Activated naive CD8-positive, alpha-beta T cell treated with anti-CD3 and anti-CD28 coated beads, Interleukin-2, amount 50 U/mL, for 24 hours (primary cell): ENCODE measurements at regions not wholly inside any gene's neighbourhood (a gene's known extent, or its start where the extent isn't known, plus 50 kb on each side); places are given as distances from the start of the nearest gene placed in this dataset.
"Not testable (repeated sequence)": the region's sequence is repeated elsewhere in the genome, so short reads cannot be mapped to it uniquely, and the experiment has no call there.

Experiments used
- ATAC-seq: fragments of 150-1000 bp; cut with Tn5 transposase; one replicate; pipeline ENCODE4 v1.10.0; 2021
- DNase-seq: peaks from one replicate; pipeline ENCODE4 v3.0.0; 2021
- H3K27ac Mint-ChIP-seq: one replicate; pipeline ENCODE4 v1.8.0; 2021; ENCODE audit warnings: mild to moderate bottlenecking, mixed read lengths
- H3K27me3 Mint-ChIP-seq: one replicate; pipeline ENCODE4 v1.8.0; 2021; ENCODE audit warnings: mixed read lengths
- H3K36me3 Mint-ChIP-seq: one replicate; pipeline ENCODE4 v1.8.0; 2021; ENCODE audit warnings: low read depth, mixed read lengths
- H3K4me1 Mint-ChIP-seq: one replicate; pipeline ENCODE4 v1.8.0; 2021; ENCODE audit warnings: mixed read lengths
- H3K4me3 Mint-ChIP-seq: one replicate; pipeline ENCODE4 v1.8.0; 2021; ENCODE audit warnings: mild to moderate bottlenecking, moderate library complexity, mixed read lengths
- H3K9me3 Mint-ChIP-seq: one replicate; pipeline ENCODE4 v1.8.0; 2021; ENCODE audit warnings: mixed read lengths

GRCh38 chr20:29687438-29687837 lies 1570.0 kb upstream of the DEFB115 start:
- no peaks in the 10 kb centered on the region for H3K4me1 Mint-ChIP-seq
- no peaks in the 10 kb centered on the region for H3K27me3 Mint-ChIP-seq
- DNase-seq (no peak), ATAC-seq (no peak)
- peaks cover 18% of the 10 kb centered on the region for H3K9me3 Mint-ChIP-seq
- H3K36me3 Mint-ChIP-seq: no peaks in the 10 kb centered on the region
- no peak overlapping the region for H3K27ac Mint-ChIP-seq
- H3K4me3 Mint-ChIP-seq: no peak overlapping the region

DNA sequence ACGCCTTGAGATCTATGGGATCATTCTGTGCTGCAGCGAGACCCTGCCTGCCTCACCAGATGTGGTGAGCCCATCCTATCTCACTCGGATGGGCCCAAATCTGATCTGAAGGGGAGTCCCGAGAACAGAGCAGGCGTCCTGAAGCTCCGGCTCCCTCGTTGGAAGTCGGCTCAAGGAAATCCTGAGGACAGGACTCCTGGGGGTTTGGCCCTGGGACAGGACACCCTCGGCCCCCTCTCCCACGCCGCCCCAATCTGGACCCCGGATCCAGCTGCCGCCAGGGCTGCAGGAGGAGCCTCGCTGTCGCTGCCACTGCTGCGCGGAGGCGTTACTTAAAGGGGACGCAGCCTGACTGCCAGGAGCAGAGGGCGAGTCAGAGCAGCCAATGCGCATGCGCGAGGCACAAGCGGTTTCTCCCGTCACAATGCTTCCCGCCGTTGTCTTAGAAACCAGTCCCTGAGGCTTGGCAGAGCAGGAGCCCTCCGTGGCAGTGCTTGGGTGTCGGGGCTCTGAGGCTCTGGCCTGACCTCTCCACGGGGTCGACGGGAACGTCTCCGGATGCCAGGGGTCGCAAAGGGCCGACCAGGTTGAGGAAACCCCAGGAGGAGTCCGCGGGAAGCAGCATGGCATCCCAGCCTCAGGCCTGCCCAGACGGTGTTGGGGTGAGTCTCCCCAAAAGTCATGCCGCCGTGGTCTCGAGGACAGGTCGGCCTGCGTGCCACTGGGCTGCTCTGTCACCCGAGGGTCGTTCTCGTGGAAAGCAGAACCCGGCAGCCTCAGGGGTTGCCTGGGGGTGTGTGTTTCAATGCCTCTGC lies 1567.8 kb upstream of the DEFB115 start:
- peaks cover 18% of the 10 kb centered on the region for H3K9me3 Mint-ChIP-seq
- H3K4me3 Mint-ChIP-seq: no peak overlapping the region
- H3K4me1 Mint-ChIP-seq: no peaks in the 10 kb centered on the region
- ATAC-seq (no peak), DNase-seq (no peak)
- H3K27me3 Mint-ChIP-seq: no peaks in the 10 kb centered on the region
- H3K27ac Mint-ChIP-seq: no peak overlapping the region
- H3K36me3 Mint-ChIP-seq: no peaks in the 10 kb centered on the region

DNA sequence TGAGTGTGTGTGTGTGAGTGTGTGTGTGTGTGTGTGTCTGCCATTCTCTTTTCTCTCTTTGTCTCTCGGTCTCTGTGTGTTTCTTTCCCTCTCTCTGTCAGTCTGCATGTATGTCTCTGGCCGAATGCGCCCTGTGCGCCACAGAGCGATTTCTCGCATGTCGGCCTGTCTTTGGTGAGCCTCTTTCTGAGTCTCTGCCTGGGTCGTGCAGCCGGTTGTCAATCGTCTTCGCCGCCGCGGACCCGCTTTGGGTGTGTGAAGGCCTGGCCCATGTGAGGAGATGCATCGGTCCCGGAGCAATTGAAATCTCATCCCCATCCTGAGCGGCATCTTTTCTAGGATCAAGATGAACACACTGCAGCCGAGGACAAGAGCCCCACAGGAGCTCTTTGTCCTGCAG lies 1567.2 kb upstream of the DEFB115 start:
- no peak overlapping the region for H3K27ac Mint-ChIP-seq
- H3K4me1 Mint-ChIP-seq: no peaks in the 10 kb centered on the region
- DNase-seq (no peak), ATAC-seq (no peak)
- no peaks in the 10 kb centered on the region for H3K36me3 Mint-ChIP-seq
- no peaks in the 10 kb centered on the region for H3K27me3 Mint-ChIP-seq
- peaks cover 18% of the 10 kb centered on the region for H3K9me3 Mint-ChIP-seq
- no peak overlapping the region for H3K4me3 Mint-ChIP-seq

DNA sequence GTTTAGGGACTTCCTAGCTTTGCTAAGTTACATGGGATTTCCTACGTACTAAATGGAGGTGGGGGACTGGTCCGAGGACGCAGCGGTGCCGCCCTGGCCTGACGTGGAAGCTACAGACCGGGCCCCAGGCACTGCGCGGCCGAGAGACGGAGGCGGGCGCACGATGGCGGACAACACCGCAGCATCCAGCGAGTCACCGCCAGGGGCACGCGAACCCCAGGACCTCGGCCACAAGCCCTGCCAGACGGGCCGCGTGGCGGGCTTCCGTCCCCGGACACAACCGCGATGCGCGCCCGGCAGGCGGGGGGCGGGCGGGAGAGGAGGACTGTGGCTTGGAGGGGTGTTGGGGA lies 1516.9 kb upstream of the DEFB115 start:
- Mint-ChIP-seq H3K9me3 (peaks cover 22% of the 10 kb centered on the region), H3K36me3 (peaks cover 2% of the 10 kb centered on the region), H3K27ac (no peak overlapping the region), H3K27me3 (no peaks in the 10 kb centered on the region), H3K4me1 (no peaks in the 10 kb centered on the region), H3K4me3 (no peak overlapping the region)
- no peak for ATAC-seq
- DNase-seq: no peak

GRCh38 chr20:29740951-29741593 lies 1516.4 kb upstream of the DEFB115 start:
- ATAC-seq: no peak
- Mint-ChIP-seq H3K27me3 (no peaks in the 10 kb centered on the region), H3K27ac (no peak overlapping the region), H3K4me3 (no peak overlapping the region), H3K4me1 (no peaks in the 10 kb centered on the region), H3K36me3 (peaks cover 2% of the 10 kb centered on the region), H3K9me3 (peaks cover 22% of the 10 kb centered on the region)
- no peak for DNase-seq

DNA sequence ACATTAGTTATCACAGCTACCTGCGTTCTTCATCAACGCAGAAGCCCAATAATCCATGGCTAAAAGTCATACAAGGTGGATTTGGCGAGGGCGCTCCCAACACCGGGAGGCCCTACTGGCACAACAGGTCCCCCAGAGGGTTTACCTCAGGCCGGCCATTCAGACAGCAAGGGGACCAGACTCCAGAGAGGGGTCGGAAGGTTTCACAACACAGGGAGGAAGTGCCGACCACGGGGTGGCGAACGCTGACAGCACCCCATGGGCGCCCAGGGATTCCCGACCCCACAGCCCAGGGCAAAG lies 1515.9 kb upstream of the DEFB115 start:
- Mint-ChIP-seq H3K27ac (no peak overlapping the region), H3K27me3 (no peaks in the 10 kb centered on the region), H3K36me3 (peaks cover 2% of the 10 kb centered on the region), H3K4me3 (no peak overlapping the region), H3K4me1 (no peaks in the 10 kb centered on the region), H3K9me3 (peaks cover 22% of the 10 kb centered on the region)
- DNase-seq (no peak), ATAC-seq (no peak)

DNA sequence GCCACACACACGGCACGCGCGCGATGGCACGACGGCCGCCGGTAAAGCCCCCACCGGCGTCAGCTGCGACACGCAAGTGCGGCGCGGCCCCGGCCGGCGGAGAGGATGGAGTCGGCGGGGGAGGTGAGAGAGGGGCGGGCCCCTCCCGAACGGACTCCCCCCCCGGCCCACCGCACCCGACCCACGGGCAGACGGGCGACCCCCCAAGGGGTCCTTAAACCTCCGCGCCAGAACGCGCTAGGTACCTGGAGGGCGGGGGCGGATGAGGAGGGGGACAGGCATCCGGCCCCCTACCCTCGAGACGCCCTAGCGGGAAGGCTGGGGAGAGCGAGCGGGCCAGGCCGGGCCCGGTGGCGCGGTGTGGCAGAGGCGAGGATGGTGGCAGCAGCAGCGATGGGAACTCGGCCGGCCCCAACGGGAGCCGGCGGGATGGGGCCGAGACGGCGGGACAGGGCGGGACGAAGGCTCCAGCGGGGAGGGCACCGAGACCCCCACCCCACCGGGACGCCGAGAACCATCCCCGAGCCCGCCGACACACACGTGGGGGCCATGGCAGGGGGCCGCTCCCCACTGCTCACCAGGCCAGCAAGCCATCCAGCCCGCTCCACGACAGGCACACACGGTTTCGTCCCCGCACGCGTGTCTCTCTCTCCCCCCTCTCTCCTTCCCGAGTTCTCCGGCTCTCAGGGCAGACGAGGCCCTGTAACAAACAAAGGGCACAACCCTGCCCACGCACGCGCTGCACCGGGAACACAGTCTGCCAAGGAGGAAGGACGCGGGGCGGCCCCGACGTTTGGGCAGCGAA lies 1515.4 kb upstream of the DEFB115 start:
- Mint-ChIP-seq H3K9me3 (peaks cover 22% of the 10 kb centered on the region), H3K27me3 (no peaks in the 10 kb centered on the region), H3K27ac (no peak overlapping the region), H3K4me1 (no peaks in the 10 kb centered on the region), H3K36me3 (peaks cover 2% of the 10 kb centered on the region), H3K4me3 (no peak overlapping the region)
- DNase-seq (no peak), ATAC-seq (peak; percentile 20)

GRCh38 chr20:29742699-29743100 lies 1514.8 kb upstream of the DEFB115 start:
- Mint-ChIP-seq H3K27ac (no peak overlapping the region), H3K9me3 (peaks cover 21% of the 10 kb centered on the region), H3K27me3 (no peaks in the 10 kb centered on the region), H3K4me1 (no peaks in the 10 kb centered on the region), H3K36me3 (peaks cover 2% of the 10 kb centered on the region), H3K4me3 (no peak overlapping the region)
- DNase-seq: no peak
- ATAC-seq: no peak

GRCh38 chr20:29743101-29743931 lies 1514.1 kb upstream of the DEFB115 start:
- H3K36me3 Mint-ChIP-seq: peaks cover 2% of the 10 kb centered on the region
- peaks cover 15% of the 10 kb centered on the region for H3K9me3 Mint-ChIP-seq
- no peaks in the 10 kb centered on the region for H3K27me3 Mint-ChIP-seq
- H3K4me1 Mint-ChIP-seq: no peaks in the 10 kb centered on the region
- ATAC-seq: no peak
- H3K4me3 Mint-ChIP-seq: no peak overlapping the region
- no peak for DNase-seq
- H3K27ac Mint-ChIP-seq: no peak overlapping the region

GRCh38 chr20:29744071-29744470 lies 1513.4 kb upstream of the DEFB115 start:
- Mint-ChIP-seq H3K36me3 (peaks cover 2% of the 10 kb centered on the region), H3K4me1 (no peaks in the 10 kb centered on the region), H3K4me3 (no peak overlapping the region), H3K9me3 (peaks cover 9% of the 10 kb centered on the region), H3K27ac (no peak overlapping the region), H3K27me3 (no peaks in the 10 kb centered on the region)
- no peak for ATAC-seq
- DNase-seq: no peak

GRCh38 chr20:29745534-29746245 lies 1511.8 kb upstream of the DEFB115 start:
- H3K36me3 Mint-ChIP-seq, H3K27me3 Mint-ChIP-seq, ATAC-seq, H3K4me1 Mint-ChIP-seq, H3K27ac Mint-ChIP-seq, DNase-seq, H3K4me3 Mint-ChIP-seq: not testable (repeated sequence)
- H3K9me3 Mint-ChIP-seq: peaks cover 14% of the 10 kb centered on the region

DNA sequence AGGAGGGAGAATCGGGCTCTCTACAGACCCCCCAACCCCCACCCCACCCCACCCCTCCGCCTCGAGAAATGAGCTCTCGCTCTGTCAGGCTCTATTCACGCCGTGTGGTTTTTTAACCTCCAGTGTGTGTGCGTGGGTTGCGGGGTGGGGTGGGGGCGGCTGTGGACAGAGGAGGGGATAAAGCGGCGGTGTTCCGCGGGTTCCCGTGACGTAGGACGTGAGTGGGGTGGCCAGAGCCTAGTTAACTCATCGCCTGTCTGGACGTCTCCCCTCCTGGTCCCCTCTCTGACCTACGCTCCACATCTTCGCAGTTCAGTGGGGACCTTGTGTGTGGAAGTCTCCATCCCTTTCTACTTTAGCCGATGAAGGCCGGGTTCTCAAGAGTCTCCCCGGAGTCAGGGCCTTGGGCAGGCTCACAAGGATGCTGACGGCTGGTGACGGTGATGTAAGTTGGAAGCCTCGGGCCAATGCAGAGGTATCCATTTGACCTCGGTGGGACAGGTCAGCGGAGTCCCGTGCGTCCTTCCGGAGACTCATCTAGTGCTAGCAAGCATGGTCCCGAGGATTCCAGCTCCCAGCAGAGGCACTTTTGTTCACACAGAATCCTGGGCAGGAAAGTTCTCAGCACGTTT lies 1507.1 kb upstream of the DEFB115 start:
- DNase-seq (no peak), ATAC-seq (no peak)
- peaks cover 2% of the 10 kb centered on the region for H3K36me3 Mint-ChIP-seq
- H3K27me3 Mint-ChIP-seq: peaks cover 9% of the 10 kb centered on the region
- no peak overlapping the region for H3K4me3 Mint-ChIP-seq
- peaks cover 37% of the 10 kb centered on the region for H3K9me3 Mint-ChIP-seq
- H3K27ac Mint-ChIP-seq: no peak overlapping the region
- H3K4me1 Mint-ChIP-seq: no peaks in the 10 kb centered on the region

GRCh38 chr20:29752644-29753425 lies 1504.6 kb upstream of the DEFB115 start:
- H3K27ac Mint-ChIP-seq, DNase-seq, H3K4me3 Mint-ChIP-seq, H3K4me1 Mint-ChIP-seq, ATAC-seq, H3K27me3 Mint-ChIP-seq, H3K36me3 Mint-ChIP-seq: not testable (repeated sequence)
- H3K9me3 Mint-ChIP-seq: peaks cover 36% of the 10 kb centered on the region
